HepG2 (cell line): ENCODE measurements at regions not wholly inside any gene's neighbourhood (a gene's known extent, or its start where the extent isn't known, plus 50 kb on each side); places are given as distances from the start of the nearest gene placed in this dataset.

ENCODE experiments used
- ATAC-seq: fragments of 200-7000 bp; cut with Tn5 transposase; 3 replicates; pipeline ENCODE4 v1.9.1; 2020; ENCODE audit warnings: mild to moderate bottlenecking, moderate library complexity
- BruUV-seq: library from RNA; stranded (reverse); fragments of 400-500 nt; replicated peaks from 2 replicates; lab custom pipeline; 2021; lab: Mats Ljungman, UMichigan
- CTCF ChIA-PET: fragments of 300-600 bp; formaldehyde crosslinking; extraction: SDS; loops from one replicate; lab custom pipeline; 2021; ENCODE audit warnings: low total read pairs, inconsistent platforms, low intra/inter-chr PET ratio; lab: Yijun Ruan, JAX
- POLR2A ChIA-PET: fragments of 350-600 bp; sonication (Branson Sonifier 250); formaldehyde crosslinking; loops from one replicate; lab custom pipeline; 2020; ENCODE audit warnings: antibody characterized with exemption, inconsistent platforms; lab: Yijun Ruan, JAX
- DNase-seq: peaks from one replicate; pipeline ENCODE4 v3.0.0-alpha.2; 2015; ENCODE audit warnings: low spot score
- FAIRE-seq: peaks from 3 replicates; lab custom pipeline; 2011; peaks lifted over from hg19 to GRCh38; lab: Jason Lieb, UNC
- H2AFZ ChIP-seq: one replicate; pipeline ENCODE4 v1.6.1; 2011; ENCODE audit warnings: low read length, inconsistent platforms
- H3K27ac ChIP-seq: fragments of 300-600 bp; 3 replicates; pipeline ENCODE4 v1.8.0; 2011; ENCODE audit warnings: mixed run types, mild to moderate bottlenecking, mixed read lengths, low read length, inconsistent platforms; ENCODE audit not compliant: insufficient read depth; ENCODE audit errors: extremely low read length
- H3K27me3 ChIP-seq, 2 experiments: fragments of 200-600 bp in 1 of 2; 2 replicates in 1 of 2; 3 replicates in 1 of 2; pipeline versions ENCODE4 v1.6.0 to v1.8.0; 2011; ENCODE audit warnings: low read length in 2 of 2, mild to moderate bottlenecking in 2 of 2, moderate library complexity in 2 of 2, inconsistent platforms in 1 of 2; ENCODE audit not compliant: insufficient read depth in 2 of 2, control insufficient read depth in 1 of 2
- H3K36me3 ChIP-seq, 2 experiments: fragments of 200-600 bp in 1 of 2; replicated peaks in 1 of 2; 2 replicates in 1 of 2; 3 replicates in 1 of 2; pipeline versions ENCODE4 v1.5.1 to v1.8.0; 2011; ENCODE audit warnings: low read length in 2 of 2, inconsistent platforms in 1 of 2; ENCODE audit not compliant: insufficient read depth in 2 of 2, control insufficient read depth in 1 of 2
- H3K4me1 ChIP-seq: 2 replicates; pipeline ENCODE4 v1.5.1; 2012; ENCODE audit warnings: low read length, inconsistent platforms; ENCODE audit not compliant: insufficient read depth
- H3K4me2 ChIP-seq: 2 replicates; pipeline ENCODE4 v1.6.0; 2011; ENCODE audit warnings: low read depth, low read length, inconsistent platforms
- H3K4me3 ChIP-seq, 3 experiments: fragments of 200-600 bp in 1 of 3; sonication (generic), shearing (Covaris generic) in 1 of 3; replicated peaks in 1 of 3; 2 replicates each; pipeline ENCODE4 v1.5.1; 2011 to 2016; ENCODE audit warnings: low read length in 3 of 3, inconsistent platforms in 2 of 3, low read depth in 2 of 3, mild to moderate bottlenecking in 2 of 3, control low read depth in 1 of 3, mixed read lengths in 1 of 3; ENCODE audit not compliant: insufficient read depth in 1 of 3
- H3K79me2 ChIP-seq: one replicate; pipeline ENCODE4 v1.6.1; 2011; ENCODE audit warnings: low read length, inconsistent platforms; ENCODE audit not compliant: insufficient read depth
- H3K9ac ChIP-seq: 2 replicates; pipeline ENCODE4 v1.6.0; 2011; ENCODE audit warnings: mild to moderate bottlenecking, low read depth, low read length, inconsistent platforms; ENCODE audit not compliant: insufficient read depth
- H3K9me3 ChIP-seq: 2 replicates; pipeline ENCODE4 v1.5.1; 2012; ENCODE audit warnings: mild to moderate bottlenecking, low read length
- H4K20me1 ChIP-seq: 2 replicates; pipeline ENCODE4 v1.6.0; 2011; ENCODE audit warnings: inconsistent platforms, mild to moderate bottlenecking, low read length, moderate library complexity; ENCODE audit not compliant: insufficient read depth
- ATM ChIP-seq: fragments of 450-650 bp; IDR thresholded peaks from 2 replicates; pipeline ENCODE4 v1.7.1; 2017; ENCODE audit warnings: mild to moderate bottlenecking, borderline replicate concordance
- GABPB1 ChIP-seq: IDR thresholded peaks from 2 replicates; pipeline ENCODE4 v1.6.1; 2016; ENCODE audit warnings: mild to moderate bottlenecking, missing genetic modification reagents, moderate library complexity, missing compliant biosample characterization
- RFXAP ChIP-seq: sonication (generic); formaldehyde crosslinking; IDR thresholded peaks from 2 replicates; pipeline ENCODE4 v1.4.0; 2020; ENCODE audit warnings: missing genetic modification reagents, borderline replicate concordance
- SCMH1 ChIP-seq: sonication (generic); formaldehyde crosslinking; IDR thresholded peaks from 2 replicates; pipeline ENCODE4 v1.9.0; 2021; ENCODE audit warnings: missing genetic modification reagents, mild to moderate bottlenecking, borderline replicate concordance
- TOPORS ChIP-seq: sonication (generic); formaldehyde crosslinking; IDR thresholded peaks from 2 replicates; pipeline ENCODE4 v1.8.0; 2023; ENCODE audit warnings: mild to moderate bottlenecking, missing genetic modification reagents
- ZNF619 ChIP-seq: sonication (generic); formaldehyde crosslinking; IDR thresholded peaks from 2 replicates; pipeline ENCODE4 v1.4.0; 2020; ENCODE audit warnings: mild to moderate bottlenecking, missing genetic modification reagents
- ZNF749 ChIP-seq: sonication (generic); formaldehyde crosslinking; IDR thresholded peaks from 2 replicates; pipeline ENCODE4 v1.8.0; 2022; ENCODE audit warnings: mild to moderate bottlenecking, missing genetic modification reagents, moderate library complexity, borderline replicate concordance
- WGBS: methylation state at CpG from one replicate; pipeline ENCODE4 v1.1.6; 2017; ENCODE audit warnings: low lambda C conversion rate; 5-methylcytosine and 5-hydroxymethylcytosine counted together
- in situ Hi-C: cut with HindIII; loops from 2 replicates; pipeline ENCODE4 v1.10.0; 2017; ENCODE audit warnings: low pct_unique_long_range_greater_than_20kb; ENCODE audit not compliant: extremely low pct_ligation_motif_present
- intact Hi-C: fragments of 100-400 bp; cut with micrococcal nuclease; formaldehyde crosslinking; loops from one replicate; pipeline ENCODE4 v1.10.0; 2022; ENCODE audit not compliant: unreplicated experiment
- TF ChIP-seq, protein P1 (sequence below), 2 experiments: IDR thresholded peaks; 2 replicates each; pipeline ENCODE4 v1.6.1; 2011 to 2012; ENCODE audit warnings: low read length in 2 of 2, borderline replicate concordance in 1 of 2, low read depth in 1 of 2, mild to moderate bottlenecking in 1 of 2, moderate library complexity in 1 of 2
- TF ChIP-seq, protein P2 (sequence below): sonication (generic); formaldehyde crosslinking; IDR thresholded peaks from 2 replicates; pipeline ENCODE4 v1.4.0; 2020; ENCODE audit warnings: missing genetic modification reagents
- TF ChIP-seq, protein P3 (sequence below): IDR thresholded peaks from 2 replicates; pipeline ENCODE4 v1.4.0; 2020; ENCODE audit warnings: mild to moderate bottlenecking, missing genetic modification reagents
- TF ChIP-seq, protein P4 (sequence below): sonication (generic); IDR thresholded peaks from 2 replicates; pipeline ENCODE4 v1.6.1; 2016; ENCODE audit warnings: low read depth, borderline replicate concordance

DNA sequence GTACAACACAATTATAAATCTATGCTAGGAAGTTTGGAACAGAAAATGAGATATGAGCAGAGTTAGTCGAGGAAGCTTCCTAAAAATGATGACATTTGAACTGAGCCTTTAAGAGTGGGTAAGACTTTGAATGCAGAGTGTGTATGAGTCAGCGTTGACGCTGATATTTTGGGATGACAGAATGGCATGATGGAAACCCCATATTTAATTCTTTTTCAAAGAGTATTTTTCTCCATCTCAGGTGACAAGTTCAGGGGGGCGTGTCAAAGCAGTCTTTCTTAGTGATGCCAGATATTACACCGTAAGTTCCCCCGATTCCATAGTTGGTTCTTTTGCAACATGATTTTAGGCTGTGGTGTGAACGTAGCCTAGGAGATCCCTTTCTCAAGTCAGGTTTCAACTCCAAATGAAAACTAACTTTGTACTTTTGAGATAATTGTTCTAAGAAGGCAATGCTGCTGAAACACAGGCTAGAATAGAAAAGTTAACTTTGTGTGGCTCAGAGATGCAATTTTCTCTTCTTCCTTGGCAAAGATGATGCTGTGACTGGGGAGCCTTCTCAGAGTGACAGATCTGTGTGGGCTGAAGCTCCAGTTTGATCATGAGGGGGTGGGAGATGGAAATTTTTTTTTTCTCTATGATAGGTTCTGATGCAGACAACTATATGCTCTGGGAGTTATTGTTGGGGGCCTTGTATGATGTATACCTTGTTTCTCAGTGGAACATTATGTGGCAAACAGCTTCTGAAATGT, 59.2 kb downstream of the GLUD2 start:
- H3K36me3 ChIP-seq: no peaks in the 10 kb centered on the region
- in situ Hi-C loops (no loop called here), intact Hi-C loops (no loop called here)
- no peak overlapping the region for H3K9ac ChIP-seq
- BruUV-seq: no TSS peak
- ChIA-PET CTCF (no interaction called here), POLR2A (no interaction called here)
- whole genome bisulfite sequencing: 48% methylated on average over 7 of the region's 7 CpGs
- no peaks in the 10 kb centered on the region for H3K9me3 ChIP-seq
- no peak overlapping the region for H3K4me2 ChIP-seq
- FAIRE-seq (no peak), DNase-seq (no peak), ATAC-seq (no peak)
- no peak overlapping the region for H3K27ac ChIP-seq
- H3K4me3 ChIP-seq: no peak overlapping the region
- no peaks in the 10 kb centered on the region for H3K27me3 ChIP-seq
- H3K4me1 ChIP-seq: peaks cover 7% of the 10 kb centered on the region; the same call in 1 of the 2 replicates
- H3K79me2 ChIP-seq: no peaks in the 10 kb centered on the region
- no peak overlapping the region for H2AFZ ChIP-seq
- no peaks in the 10 kb centered on the region for H4K20me1 ChIP-seq
- no peak for TF ChIP-seq RFXAP (CRISPR knock-in tag)
- TF ChIP-seq, protein P1, sequence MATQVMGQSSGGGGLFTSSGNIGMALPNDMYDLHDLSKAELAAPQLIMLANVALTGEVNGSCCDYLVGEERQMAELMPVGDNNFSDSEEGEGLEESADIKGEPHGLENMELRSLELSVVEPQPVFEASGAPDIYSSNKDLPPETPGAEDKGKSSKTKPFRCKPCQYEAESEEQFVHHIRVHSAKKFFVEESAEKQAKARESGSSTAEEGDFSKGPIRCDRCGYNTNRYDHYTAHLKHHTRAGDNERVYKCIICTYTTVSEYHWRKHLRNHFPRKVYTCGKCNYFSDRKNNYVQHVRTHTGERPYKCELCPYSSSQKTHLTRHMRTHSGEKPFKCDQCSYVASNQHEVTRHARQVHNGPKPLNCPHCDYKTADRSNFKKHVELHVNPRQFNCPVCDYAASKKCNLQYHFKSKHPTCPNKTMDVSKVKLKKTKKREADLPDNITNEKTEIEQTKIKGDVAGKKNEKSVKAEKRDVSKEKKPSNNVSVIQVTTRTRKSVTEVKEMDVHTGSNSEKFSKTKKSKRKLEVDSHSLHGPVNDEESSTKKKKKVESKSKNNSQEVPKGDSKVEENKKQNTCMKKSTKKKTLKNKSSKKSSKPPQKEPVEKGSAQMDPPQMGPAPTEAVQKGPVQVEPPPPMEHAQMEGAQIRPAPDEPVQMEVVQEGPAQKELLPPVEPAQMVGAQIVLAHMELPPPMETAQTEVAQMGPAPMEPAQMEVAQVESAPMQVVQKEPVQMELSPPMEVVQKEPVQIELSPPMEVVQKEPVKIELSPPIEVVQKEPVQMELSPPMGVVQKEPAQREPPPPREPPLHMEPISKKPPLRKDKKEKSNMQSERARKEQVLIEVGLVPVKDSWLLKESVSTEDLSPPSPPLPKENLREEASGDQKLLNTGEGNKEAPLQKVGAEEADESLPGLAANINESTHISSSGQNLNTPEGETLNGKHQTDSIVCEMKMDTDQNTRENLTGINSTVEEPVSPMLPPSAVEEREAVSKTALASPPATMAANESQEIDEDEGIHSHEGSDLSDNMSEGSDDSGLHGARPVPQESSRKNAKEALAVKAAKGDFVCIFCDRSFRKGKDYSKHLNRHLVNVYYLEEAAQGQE (IDR thresholded peaks at IDR 0.05; ENCODE audit: borderline replicate concordance in 1 of 2, low read depth in 1 of 2, low read length in 2 of 2): no peak
- TF ChIP-seq GABPB1 (CRISPR knock-in tag): no peak
- TF ChIP-seq, protein P2, sequence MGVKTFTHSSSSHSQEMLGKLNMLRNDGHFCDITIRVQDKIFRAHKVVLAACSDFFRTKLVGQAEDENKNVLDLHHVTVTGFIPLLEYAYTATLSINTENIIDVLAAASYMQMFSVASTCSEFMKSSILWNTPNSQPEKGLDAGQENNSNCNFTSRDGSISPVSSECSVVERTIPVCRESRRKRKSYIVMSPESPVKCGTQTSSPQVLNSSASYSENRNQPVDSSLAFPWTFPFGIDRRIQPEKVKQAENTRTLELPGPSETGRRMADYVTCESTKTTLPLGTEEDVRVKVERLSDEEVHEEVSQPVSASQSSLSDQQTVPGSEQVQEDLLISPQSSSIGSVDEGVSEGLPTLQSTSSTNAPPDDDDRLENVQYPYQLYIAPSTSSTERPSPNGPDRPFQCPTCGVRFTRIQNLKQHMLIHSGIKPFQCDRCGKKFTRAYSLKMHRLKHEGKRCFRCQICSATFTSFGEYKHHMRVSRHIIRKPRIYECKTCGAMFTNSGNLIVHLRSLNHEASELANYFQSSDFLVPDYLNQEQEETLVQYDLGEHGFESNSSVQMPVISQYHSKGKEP (CRISPR knock-in tag): no peak
- TF ChIP-seq ZNF619 (CRISPR knock-in tag): no peak
- TF ChIP-seq TOPORS: no peak
- TF ChIP-seq, protein P3, sequence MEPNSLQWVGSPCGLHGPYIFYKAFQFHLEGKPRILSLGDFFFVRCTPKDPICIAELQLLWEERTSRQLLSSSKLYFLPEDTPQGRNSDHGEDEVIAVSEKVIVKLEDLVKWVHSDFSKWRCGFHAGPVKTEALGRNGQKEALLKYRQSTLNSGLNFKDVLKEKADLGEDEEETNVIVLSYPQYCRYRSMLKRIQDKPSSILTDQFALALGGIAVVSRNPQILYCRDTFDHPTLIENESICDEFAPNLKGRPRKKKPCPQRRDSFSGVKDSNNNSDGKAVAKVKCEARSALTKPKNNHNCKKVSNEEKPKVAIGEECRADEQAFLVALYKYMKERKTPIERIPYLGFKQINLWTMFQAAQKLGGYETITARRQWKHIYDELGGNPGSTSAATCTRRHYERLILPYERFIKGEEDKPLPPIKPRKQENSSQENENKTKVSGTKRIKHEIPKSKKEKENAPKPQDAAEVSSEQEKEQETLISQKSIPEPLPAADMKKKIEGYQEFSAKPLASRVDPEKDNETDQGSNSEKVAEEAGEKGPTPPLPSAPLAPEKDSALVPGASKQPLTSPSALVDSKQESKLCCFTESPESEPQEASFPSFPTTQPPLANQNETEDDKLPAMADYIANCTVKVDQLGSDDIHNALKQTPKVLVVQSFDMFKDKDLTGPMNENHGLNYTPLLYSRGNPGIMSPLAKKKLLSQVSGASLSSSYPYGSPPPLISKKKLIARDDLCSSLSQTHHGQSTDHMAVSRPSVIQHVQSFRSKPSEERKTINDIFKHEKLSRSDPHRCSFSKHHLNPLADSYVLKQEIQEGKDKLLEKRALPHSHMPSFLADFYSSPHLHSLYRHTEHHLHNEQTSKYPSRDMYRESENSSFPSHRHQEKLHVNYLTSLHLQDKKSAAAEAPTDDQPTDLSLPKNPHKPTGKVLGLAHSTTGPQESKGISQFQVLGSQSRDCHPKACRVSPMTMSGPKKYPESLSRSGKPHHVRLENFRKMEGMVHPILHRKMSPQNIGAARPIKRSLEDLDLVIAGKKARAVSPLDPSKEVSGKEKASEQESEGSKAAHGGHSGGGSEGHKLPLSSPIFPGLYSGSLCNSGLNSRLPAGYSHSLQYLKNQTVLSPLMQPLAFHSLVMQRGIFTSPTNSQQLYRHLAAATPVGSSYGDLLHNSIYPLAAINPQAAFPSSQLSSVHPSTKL: no peak
- no peak for TF ChIP-seq ATM
- TF ChIP-seq, protein P4, sequence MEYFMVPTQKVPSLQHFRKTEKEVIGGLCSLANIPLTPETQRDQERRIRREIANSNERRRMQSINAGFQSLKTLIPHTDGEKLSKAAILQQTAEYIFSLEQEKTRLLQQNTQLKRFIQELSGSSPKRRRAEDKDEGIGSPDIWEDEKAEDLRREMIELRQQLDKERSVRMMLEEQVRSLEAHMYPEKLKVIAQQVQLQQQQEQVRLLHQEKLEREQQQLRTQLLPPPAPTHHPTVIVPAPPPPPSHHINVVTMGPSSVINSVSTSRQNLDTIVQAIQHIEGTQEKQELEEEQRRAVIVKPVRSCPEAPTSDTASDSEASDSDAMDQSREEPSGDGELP: no peak
- TF ChIP-seq ZNF749 (CRISPR knock-in tag): no peak
- TF ChIP-seq SCMH1 (CRISPR knock-in tag): no peak
